Upper lobe of right lung (tissue), 1 donor: ENCODE measurements at regions not wholly inside any gene's neighbourhood (a gene's known extent, or its start where the extent isn't known, plus 50 kb on each side); places are given as distances from the start of the nearest gene placed in this dataset.
"Not testable (repeated sequence)": the region's sequence is repeated elsewhere in the genome, so short reads cannot be mapped to it uniquely, and the experiment has no call there.

Experiments
- ATAC-seq: fragments of 200-7000 bp; cut with Tn5 transposase; one replicate; pipeline ENCODE4 v1.9.1; 2020; ENCODE audit warnings: mild to moderate bottlenecking, moderate library complexity
- DNase-seq: peaks from one replicate; pipeline ENCODE4 v3.0.0-alpha.2; 2020
- H3K27ac ChIP-seq: fragments of 200-600 bp; one replicate; pipeline ENCODE4 v1.8.0; 2022
- H3K27me3 ChIP-seq: fragments of 200-600 bp; one replicate; pipeline ENCODE4 v1.8.0; 2022; ENCODE audit warnings: mild to moderate bottlenecking
- H3K36me3 ChIP-seq: fragments of 200-600 bp; one replicate; pipeline ENCODE4 v1.8.0; 2022
- H3K4me1 ChIP-seq: fragments of 200-600 bp; one replicate; pipeline ENCODE4 v1.8.0; 2022
- H3K4me3 ChIP-seq: fragments of 200-600 bp; one replicate; pipeline ENCODE4 v1.8.0; 2022; ENCODE audit warnings: mild to moderate bottlenecking
- H3K9me3 ChIP-seq: fragments of 200-600 bp; one replicate; pipeline ENCODE4 v1.8.0; 2022
- CTCF ChIP-seq: fragments of 200-600 bp; IDR thresholded peaks from one replicate; pipeline ENCODE4 v1.8.0; 2022; ENCODE audit warnings: antibody characterized with exemption
- intact Hi-C: fragments of 100-400 bp; cut with DNase I; formaldehyde crosslinking; loops from one replicate; pipeline ENCODE4 v1.11.0; 2022
- donor health status: DM: no; HTN: yes; CAD: no; lungs with severe emphysema.

- H3K4me1 ChIP-seq, result no peaks in the 10 kb centered on the region
- ATAC-seq (no peak), DNase-seq (no peak)
- TF ChIP-seq CTCF, result no peak
- no peak overlapping the region for H3K27ac ChIP-seq
- no peaks in the 10 kb centered on the region for H3K9me3 ChIP-seq
- no peaks in the 10 kb centered on the region for H3K27me3 ChIP-seq
- H3K4me3 ChIP-seq, result no peak overlapping the region
- no peaks in the 10 kb centered on the region for H3K36me3 ChIP-seq
- intact Hi-C loops, result no loop called here
Observed at GRCh38 chr7:53609185-53609584, 573.8 kb downstream of the POM121L12 start.

GRCh38 chr7:53611043-53611442, 575.6 kb downstream of the POM121L12 start:
- no peak for TF ChIP-seq CTCF
- Histone ChIP-seq H3K27ac (no peak overlapping the region), H3K9me3 (no peaks in the 10 kb centered on the region), H3K4me1 (no peaks in the 10 kb centered on the region), H3K27me3 (no peaks in the 10 kb centered on the region), H3K36me3 (no peaks in the 10 kb centered on the region), H3K4me3 (no peak overlapping the region)
- intact Hi-C loops, result no loop called here
- ATAC-seq, result no peak
- no peak for DNase-seq

- intact Hi-C loops, result no loop called here
- Histone ChIP-seq H3K4me3 (no peak overlapping the region), H3K27me3 (no peaks in the 10 kb centered on the region), H3K4me1 (no peaks in the 10 kb centered on the region), H3K9me3 (no peaks in the 10 kb centered on the region), H3K36me3 (no peaks in the 10 kb centered on the region), H3K27ac (no peak overlapping the region)
- DNase-seq (no peak), ATAC-seq (no peak)
- no peak for TF ChIP-seq CTCF
Observed at GRCh38 chr7:53624356-53624755, 588.9 kb downstream of the POM121L12 start.

- H3K4me3 ChIP-seq, result no peak overlapping the region
- ATAC-seq, result no peak
- no peaks in the 10 kb centered on the region for H3K27me3 ChIP-seq
Observed at GRCh38 chr7:53628775-53629174, 593.3 kb downstream of the POM121L12 start.

GRCh38 chr7:53635251-53635650, 599.8 kb downstream of the POM121L12 start:
- intact Hi-C loops, ATAC-seq, H3K4me1 ChIP-seq, H3K4me3 ChIP-seq, H3K9me3 ChIP-seq, DNase-seq, H3K27me3 ChIP-seq, H3K36me3 ChIP-seq, H3K27ac ChIP-seq: not testable (repeated sequence)

More at GRCh38 chr7:53628775-53629174, 593.3 kb downstream of the POM121L12 start:
- Histone ChIP-seq H3K36me3 (no peaks in the 10 kb centered on the region), H3K9me3 (no peaks in the 10 kb centered on the region), H3K27ac (no peak overlapping the region), H3K4me1 (no peaks in the 10 kb centered on the region)
- TF ChIP-seq CTCF, result no peak
- DNase-seq, result no peak
- intact Hi-C loops, result no loop called here

- no peak for TF ChIP-seq CTCF
- no peak for ATAC-seq
- Histone ChIP-seq H3K36me3 (no peaks in the 10 kb centered on the region), H3K4me1 (no peaks in the 10 kb centered on the region), H3K27ac (no peak overlapping the region), H3K27me3 (no peaks in the 10 kb centered on the region), H3K4me3 (no peak overlapping the region), H3K9me3 (peaks cover 6% of the 10 kb centered on the region)
- intact Hi-C loops, result no loop called here
- DNase-seq, result no peak
Observed at GRCh38 chr7:53638517-53638916, 603.1 kb downstream of the POM121L12 start.
